SK-N-MC (cell line): ENCODE measurements at regions not wholly inside any gene's neighbourhood (a gene's known extent, or its start where the extent isn't known, plus 50 kb on each side); places are given as distances from the start of the nearest gene placed in this dataset.

Experiments
- EZH2 ChIP-seq: fragments of 200-600 bp; sonication (generic); IDR thresholded peaks from one replicate; pipeline ENCODE4 v1.6.1; 2017; ENCODE audit warnings: antibody characterized with exemption
- FOXP2 ChIP-seq: optimal IDR thresholded peaks from 2 replicates; pipeline ENCODE3; 2011; ENCODE audit warnings: mild to moderate bottlenecking, moderate library complexity; ENCODE audit not compliant: insufficient read depth; ENCODE audit errors: extremely low read length, control extremely low read depth
- POLR2AphosphoS5 ChIP-seq: IDR thresholded peaks from 2 replicates; pipeline ENCODE4 v1.6.1; 2012; ENCODE audit warnings: mild to moderate bottlenecking, low read depth, low read length, borderline replicate concordance

DNA sequence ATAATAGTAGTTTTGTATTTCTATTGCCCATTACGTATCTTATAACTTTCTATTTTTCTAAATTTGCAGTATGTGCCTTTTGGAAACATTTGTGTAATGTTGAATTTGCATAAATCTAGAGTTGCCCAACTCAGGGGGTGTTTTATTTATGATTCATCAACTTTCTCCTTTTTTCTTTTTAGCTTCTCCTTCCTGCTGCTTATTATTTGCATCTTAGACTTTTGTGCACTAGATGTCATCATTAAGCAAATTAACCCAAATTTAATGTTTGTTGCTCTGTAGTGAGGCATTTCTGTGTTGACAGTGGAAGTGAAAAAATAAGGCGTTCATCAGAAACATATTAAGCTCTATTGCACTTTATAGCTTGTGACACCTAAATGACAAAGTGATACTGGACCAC lies 56.2 kb upstream of the ZBED5 start:
- TF ChIP-seq EZH2 = no peak
- TF ChIP-seq POLR2AphosphoS5 = no peak
- TF ChIP-seq FOXP2 = no peak
